ENCODE measurements at regions not wholly inside any gene's neighbourhood (a gene's known extent, or its start where the extent isn't known, plus 50 kb on each side); places are given as distances from the start of the nearest gene placed in this dataset.
"Not testable (repeated sequence)": the region's sequence is repeated elsewhere in the genome, so short reads cannot be mapped to it uniquely, and the experiment has no call there.

GRCh38 chr15:38002883-38003477 lies 68.5 kb downstream of the TMCO5A start:
- DNase-seq (ENCODE audit: low spot score), result peak; percentile 37

DNA sequence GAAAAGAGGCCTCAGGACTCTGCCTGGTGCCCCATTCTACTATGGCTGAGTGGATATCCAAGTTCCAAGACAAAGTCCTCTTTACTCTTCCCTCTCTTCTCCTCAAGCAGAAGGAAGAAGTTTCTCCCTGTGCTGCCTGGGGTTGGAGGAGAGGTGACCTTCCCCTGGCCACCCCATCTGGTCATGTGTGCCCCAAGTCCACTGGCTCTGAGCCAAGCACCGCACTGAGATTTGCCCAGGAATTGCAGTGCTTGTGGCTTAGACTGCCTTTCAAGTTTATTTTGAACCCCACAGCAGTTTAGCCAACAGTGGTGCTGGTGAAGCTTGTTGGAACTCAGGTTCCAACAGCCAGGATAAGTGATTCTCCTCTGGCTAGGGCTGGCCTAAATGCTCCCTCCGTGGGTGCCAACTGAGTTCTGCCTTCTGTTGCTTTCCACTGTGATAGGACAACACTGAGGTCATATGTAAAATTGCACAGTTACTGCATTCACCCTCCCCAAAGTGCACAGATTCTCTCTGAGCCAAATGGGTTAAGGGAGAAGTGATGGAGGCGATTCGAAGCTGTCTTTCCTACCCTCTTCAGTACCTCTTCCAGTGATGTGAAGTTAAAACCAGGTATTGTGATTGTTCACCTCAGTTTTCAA lies 69.9 kb downstream of the TMCO5A start:
- DNase-seq (ENCODE audit: low spot score), result no peak

DNA sequence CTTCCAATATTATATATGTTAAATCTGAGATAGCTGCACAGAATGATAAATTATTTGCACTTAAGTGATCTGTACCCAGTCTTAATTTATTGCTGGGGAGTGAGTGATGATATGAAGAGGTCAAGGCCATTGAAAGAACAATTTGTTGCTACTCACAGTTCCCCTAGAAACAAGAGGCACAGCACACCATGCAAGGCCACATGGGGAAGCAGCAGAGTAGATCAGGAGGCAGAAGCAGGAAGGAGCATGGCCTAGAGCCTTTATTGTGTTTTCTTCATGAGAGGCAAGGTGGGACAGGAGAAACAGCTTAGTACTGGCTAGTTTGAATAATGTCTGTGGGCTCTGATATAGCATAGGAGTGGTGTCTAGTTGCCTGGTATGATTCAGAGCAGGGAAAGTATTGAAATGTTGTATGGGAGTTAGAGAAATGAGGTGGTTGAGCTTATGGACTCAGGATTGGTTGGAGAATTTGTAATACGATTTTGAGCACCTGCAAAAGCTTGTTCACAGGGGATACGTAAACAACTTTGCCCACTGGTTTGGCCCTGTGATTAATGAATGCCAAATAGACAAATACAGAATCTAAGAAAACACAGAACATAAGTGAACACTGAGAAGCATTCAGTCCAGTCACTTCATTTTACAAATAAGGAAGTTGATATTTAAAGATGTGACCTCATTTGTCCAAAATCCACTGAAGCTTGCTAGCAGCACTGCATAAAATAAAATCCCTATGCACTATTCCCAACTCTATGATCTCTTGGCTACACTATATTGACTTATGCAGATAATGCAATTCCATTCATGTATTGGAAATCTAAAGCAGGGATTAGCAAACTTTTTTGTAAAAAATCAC lies 71.7 kb downstream of the TMCO5A start:
- DNase-seq (ENCODE audit: low spot score), result no peak

GRCh38 chr15:38010395-38010794 lies 76.0 kb downstream of the TMCO5A start:
- no peak for DNase-seq (ENCODE audit: low spot score)

DNA sequence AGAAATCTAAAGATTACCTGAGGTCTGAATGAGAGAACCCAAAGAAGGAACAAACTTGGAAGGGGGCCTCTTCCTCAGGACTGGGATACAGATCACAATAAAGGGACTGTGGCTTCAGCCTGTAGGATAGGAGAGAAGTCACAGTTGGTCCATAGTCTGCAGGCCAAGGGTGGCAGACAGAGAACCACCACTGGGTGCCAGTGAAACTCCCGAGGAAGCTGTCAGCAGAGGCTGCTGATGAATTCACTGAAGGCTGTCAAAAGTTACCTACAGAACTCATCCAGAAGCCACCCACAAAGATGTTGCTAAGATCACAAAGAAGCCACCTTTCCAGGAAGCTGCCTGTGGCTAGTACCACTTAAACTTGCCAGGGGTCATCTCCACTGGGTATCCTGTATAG lies 78.5 kb downstream of the TMCO5A start:
- DNase-seq (ENCODE audit: low spot score), result no peak

DNA sequence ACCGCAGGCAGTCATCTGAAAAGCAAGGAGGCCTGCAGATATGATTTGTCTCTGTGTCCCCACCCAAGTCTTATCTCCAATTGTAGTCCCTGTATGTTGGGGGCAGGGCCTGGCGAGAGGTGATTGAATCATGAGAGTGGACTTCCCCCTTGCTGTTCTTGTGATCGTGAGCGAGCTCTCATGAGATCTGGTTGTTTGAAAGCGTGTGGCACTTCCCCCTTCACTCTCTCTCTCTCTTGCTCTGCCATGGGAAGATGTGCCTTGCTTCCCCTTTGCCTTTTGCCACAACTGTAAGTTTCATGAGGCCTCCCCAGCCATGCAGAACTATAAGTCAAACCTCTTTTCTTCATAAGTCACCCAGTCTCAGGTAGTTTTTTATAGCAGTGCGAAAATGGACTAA lies 83.3 kb downstream of the TMCO5A start:
- DNase-seq (ENCODE audit: low spot score), result no peak

- DNase-seq (ENCODE audit: low spot score), result no peak
These were observed 84.6 kb downstream of the TMCO5A start for GRCh38 chr15:38019066-38019465.

- no peak for DNase-seq (ENCODE audit: low spot score)
These were observed 86.8 kb downstream of the TMCO5A start for GRCh38 chr15:38021259-38021658.

DNA sequence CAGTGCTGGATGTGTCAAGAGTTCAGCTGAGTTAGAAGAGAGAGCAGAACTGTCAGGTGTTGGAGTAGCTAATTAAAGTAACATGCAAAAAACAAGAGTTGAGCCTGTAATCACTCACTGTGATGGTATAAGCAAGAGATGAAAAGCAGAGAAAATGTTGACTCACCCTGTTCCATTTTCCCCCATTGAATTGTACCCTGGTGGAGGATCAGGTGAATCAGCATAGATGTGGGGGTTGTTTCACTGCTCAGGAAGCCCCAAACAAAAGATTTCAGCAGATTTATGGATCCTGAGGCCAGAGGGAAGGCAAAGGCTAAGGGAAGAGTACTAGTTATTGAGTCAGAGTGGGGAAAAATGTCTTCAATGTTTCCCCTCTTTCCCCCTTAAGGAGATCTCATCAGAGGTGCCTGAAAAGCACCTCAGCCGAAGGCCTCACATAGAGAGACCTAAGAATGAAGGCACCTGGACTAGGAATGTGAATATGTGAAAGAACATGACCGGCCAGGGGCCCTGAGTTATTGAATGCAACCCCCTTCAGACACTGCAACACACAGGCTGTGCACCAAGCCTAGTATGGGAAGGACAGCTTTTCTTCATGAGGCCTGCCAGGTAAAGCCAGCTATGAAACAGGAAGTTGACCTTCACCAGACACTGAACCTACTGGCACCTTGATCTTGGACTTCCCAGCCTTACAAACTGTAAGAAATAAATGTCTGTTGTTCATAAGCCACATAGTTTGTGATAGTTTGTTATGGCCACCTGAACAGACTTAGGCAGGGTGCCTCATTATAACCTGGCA lies 90.1 kb downstream of the TMCO5A start:
- no peak for DNase-seq (ENCODE audit: low spot score)

DNA sequence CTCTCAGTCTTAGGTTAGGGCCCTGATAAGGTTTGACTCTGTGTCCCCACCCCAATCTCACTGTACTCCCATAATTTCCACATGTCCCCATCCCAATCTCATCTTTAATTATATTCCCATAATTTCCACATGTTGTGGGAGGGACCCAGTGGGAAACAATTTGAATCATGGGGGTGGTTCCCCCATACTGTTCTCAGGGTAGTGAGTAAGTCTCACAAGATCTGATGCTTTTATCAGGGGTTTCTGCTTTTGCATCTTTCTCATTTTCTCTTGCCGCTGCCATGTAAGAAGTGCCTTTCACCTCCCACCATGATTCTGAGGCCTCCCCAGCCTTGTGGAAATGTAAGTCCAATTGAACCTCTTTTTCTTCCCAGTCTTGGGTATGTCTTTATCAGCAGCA lies 91.2 kb downstream of the TMCO5A start:
- not testable (repeated sequence) for DNase-seq (ENCODE audit: low spot score)

GRCh38 chr15:38028869-38029268 lies 94.4 kb downstream of the TMCO5A start:
- no peak for DNase-seq (ENCODE audit: low spot score)

DNA sequence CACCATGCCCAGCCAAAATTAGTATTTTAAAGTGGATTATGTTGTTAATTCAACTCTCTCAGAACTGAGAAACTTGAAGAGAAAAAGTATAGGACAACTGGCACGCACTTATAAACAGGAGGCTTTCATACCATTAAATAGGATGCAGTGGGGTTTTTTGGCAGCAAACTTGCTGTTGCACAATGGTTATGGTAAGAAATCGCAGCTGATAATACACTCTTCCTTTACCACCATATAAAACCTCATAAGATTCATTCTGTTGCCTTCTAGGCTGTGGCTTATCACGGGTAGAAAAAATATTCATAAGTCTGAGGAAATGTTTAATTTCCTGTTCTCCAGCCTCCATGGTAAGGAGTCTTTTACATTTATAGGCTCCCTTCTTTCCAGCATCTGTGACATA lies 95.3 kb downstream of the TMCO5A start:
- no peak for DNase-seq (ENCODE audit: low spot score)

GRCh38 chr15:38030609-38031008 lies 96.2 kb downstream of the TMCO5A start:
- no peak for DNase-seq (ENCODE audit: low spot score)

GRCh38 chr15:38035701-38036100 lies 101.3 kb downstream of the TMCO5A start:
- DNase-seq (ENCODE audit: low spot score), result no peak

- no peak for DNase-seq (ENCODE audit: low spot score)
These were observed 102.4 kb downstream of the TMCO5A start for GRCh38 chr15:38036790-38037338.

DNA sequence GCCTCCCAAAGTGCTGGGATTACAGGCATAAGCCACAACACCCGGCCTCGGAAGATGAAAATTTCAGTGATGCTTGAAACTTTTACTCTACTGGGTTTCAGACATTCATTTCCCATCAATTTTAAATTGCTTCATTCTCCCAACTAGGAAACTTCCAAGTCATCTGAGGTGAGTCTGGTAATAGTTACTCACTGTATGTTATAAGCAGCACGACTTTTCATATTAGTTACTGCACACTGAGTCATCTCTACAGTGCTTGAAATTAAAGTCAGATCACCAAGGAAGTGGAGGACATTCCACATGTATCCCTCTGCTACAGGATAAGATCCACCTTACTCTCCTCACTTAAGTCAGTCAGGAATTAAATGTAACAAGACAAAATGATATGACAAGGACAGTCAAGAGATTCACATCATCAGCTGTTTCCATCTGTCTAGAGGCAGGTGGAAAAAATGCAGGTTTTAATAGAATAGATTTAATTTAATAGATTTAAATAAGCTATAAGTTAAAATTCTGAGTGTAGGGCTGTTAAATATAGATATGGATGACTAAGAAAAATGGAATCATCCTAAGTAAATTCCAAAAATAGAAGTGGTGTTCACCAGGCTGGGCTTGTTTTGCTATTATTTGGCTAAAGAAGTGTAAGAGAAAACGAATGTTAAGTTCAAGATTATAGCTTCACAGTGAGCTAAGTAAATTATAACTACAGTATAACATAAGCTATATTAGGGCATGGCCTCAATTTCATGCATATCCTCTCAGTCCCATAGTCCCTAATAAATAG lies 104.4 kb downstream of the TMCO5A start:
- no peak for DNase-seq (ENCODE audit: low spot score)

DNA sequence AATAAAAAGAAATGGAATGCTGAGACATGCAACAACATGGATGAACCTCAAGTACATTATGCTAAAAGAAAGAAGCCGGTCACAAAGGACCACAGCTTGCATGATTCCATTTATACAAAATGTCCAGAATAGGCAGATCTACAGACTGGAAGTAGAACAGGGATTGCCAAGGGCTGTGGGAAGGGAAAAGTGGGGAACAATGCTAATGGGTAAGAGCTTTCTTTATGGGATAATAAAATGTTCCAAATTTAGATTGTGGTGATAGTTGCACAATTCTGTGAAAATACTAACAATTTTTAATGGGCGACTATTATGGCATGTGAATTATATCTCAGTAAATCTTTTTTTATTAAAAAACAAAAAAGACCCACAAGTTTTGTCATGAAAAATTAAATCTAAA lies 106.2 kb downstream of the TMCO5A start:
- no peak for DNase-seq (ENCODE audit: low spot score)

- DNase-seq (ENCODE audit: low spot score), result no peak
These were observed 107.1 kb downstream of the TMCO5A start for GRCh38 chr15:38041576-38041975.

DNA sequence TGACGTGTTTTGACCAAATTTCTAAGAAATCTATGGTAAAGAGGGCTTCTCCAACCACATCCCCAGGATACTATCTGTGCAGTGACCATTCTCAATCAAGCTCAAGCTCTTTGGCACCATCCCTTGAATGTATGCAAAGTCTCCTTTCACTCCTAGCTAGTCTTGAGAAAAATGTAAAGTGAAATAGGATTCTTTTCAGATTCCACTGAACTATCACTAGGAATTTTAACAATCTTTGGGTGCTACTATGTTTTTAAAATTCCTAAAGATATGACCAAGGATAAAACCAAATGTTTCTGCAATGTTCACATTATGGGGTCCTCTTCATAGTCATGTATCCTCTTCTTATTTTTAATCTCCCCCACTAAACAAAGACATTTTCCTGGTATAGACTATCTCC lies 107.8 kb downstream of the TMCO5A start:
- no peak for DNase-seq (ENCODE audit: low spot score)

DNA sequence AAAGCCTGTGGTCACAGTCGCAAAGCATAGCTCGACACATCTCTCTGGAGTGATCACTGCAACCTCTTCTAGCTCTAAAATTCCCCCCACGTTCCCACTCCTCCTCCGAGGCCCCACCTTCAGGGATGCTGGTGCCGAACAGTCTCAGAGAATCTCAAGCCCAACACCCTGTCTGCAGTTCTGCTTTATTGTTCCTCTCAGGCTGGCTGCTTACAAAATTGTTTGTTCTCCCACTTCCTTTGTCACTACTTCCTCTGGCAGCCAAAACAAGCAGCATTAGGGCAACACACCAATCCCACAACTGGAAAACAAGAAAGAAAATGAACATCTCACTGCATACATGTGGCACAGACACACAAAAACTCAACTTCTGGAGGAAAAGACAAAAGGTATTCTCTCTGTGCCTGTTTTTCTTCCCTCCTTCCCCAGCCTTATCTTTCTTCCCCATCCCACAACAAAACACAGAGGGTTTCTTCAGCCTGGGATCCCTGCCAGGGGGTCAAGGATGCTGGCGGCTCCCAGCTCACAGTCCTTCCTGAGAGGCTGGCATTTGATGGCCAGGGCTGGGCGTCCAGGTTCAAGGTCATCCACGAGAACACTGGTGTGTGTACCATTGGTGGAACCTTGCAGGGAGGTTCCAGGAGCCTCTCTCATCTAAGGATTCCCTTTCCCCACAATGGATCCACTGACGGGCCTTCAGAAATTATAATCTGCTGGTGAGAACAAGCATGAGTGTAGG lies 108.4 kb downstream of the TMCO5A start:
- DNase-seq (ENCODE audit: low spot score), result no peak

Measured in activated CD4-positive, alpha-beta T cell treated with anti-CD3 and anti-CD28 coated beads, Interleukin-2, Interleukin-4, amounts not matched to agents 100 ng/mL and 50 ng/mL, durations not matched to agents 16 hours and 8 hours (primary cell).